ENCODE measurements at regions not wholly inside any gene's neighbourhood (a gene's known extent, or its start where the extent isn't known, plus 50 kb on each side); places are given as distances from the start of the nearest gene placed in this dataset.

DNA sequence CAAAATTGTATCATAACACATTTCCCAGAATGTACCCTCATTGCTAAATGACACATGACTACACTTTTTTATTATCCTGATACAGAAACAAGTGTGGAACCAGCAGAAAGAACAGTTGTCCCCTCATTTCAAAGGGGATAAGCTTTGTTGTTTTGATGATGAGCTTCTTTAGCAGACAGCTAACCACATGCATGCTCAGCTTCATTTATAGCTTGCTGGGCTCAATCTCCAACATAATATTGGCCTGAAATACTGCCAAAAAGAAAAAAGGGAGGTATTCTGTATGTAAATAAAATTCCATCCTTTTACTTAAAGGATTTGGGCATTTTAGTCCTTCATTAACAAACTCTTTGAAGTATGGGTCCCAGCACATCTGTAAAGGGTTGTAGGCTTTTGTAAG, 120.4 kb downstream of the SPATA31D1 start:
- no peaks in the 10 kb centered on the region for H3K9me3 ChIP-seq
- TF ChIP-seq, protein P1, sequence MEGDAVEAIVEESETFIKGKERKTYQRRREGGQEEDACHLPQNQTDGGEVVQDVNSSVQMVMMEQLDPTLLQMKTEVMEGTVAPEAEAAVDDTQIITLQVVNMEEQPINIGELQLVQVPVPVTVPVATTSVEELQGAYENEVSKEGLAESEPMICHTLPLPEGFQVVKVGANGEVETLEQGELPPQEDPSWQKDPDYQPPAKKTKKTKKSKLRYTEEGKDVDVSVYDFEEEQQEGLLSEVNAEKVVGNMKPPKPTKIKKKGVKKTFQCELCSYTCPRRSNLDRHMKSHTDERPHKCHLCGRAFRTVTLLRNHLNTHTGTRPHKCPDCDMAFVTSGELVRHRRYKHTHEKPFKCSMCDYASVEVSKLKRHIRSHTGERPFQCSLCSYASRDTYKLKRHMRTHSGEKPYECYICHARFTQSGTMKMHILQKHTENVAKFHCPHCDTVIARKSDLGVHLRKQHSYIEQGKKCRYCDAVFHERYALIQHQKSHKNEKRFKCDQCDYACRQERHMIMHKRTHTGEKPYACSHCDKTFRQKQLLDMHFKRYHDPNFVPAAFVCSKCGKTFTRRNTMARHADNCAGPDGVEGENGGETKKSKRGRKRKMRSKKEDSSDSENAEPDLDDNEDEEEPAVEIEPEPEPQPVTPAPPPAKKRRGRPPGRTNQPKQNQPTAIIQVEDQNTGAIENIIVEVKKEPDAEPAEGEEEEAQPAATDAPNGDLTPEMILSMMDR (IDR thresholded peaks at IDR 0.05) = no peak
- H3K4me1 ChIP-seq = no peaks in the 10 kb centered on the region
- DNase-seq (no peak), ATAC-seq (no peak)
- intact Hi-C loops (cut with DNase I) = no loop called here
- no peak overlapping the region for H3K27ac ChIP-seq
- no peak overlapping the region for H3K4me3 ChIP-seq
- no peaks in the 10 kb centered on the region for H3K36me3 ChIP-seq
- no peaks in the 10 kb centered on the region for H3K27me3 ChIP-seq

DNA sequence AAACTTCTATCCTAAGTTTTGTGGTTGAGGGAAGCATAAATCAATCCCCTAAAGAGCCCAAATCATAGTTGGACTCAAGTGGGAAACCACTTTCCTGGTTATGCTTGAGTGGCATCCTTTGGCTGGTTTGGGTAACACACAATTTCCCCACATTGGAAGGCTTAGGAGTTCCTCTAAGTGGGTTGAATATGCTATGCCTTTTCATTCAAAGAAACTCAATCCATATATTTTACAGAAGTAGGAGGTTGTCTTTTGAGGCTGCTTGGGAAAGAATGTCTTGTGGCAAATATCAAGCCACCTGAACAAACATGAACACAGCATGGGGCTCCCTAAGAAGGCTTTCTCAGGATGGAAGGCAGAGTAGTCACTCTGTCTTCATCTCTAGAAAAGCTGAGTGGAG, 121.1 kb downstream of the SPATA31D1 start:
- Histone ChIP-seq H3K9me3 (no peaks in the 10 kb centered on the region), H3K36me3 (no peaks in the 10 kb centered on the region), H3K27ac (no peak overlapping the region), H3K4me3 (no peak overlapping the region), H3K27me3 (no peaks in the 10 kb centered on the region), H3K4me1 (no peaks in the 10 kb centered on the region)
- intact Hi-C loops (cut with DNase I) = no loop called here
- DNase-seq (no peak), ATAC-seq (no peak)
- TF ChIP-seq, protein P1 (IDR thresholded peaks at IDR 0.05) = no peak

DNA sequence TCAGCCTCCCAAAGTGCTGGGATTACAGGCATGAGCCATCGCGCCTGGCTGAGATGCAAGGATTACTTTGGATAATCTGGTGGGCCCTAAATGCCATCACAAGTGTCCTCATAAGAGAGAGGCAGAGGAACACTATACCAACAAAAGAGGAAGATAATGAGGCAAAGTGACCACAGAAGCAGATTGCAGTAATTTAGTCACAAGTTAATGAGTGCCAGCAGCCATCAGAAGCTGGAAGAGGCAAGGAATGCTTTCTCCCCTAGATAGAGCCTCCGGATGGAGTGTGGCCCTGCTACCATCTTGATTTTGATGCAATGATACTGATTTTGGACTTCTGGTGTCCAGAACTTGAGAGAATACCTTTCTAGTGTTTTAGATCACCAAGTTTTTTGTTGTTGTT, 122.3 kb downstream of the SPATA31D1 start:
- Histone ChIP-seq H3K27me3 (no peaks in the 10 kb centered on the region), H3K9me3 (no peaks in the 10 kb centered on the region), H3K4me3 (no peak overlapping the region), H3K4me1 (peaks cover 0 to under 1% (median 0%) of the 10 kb centered on the region in 9 donors), H3K36me3 (no peaks in the 10 kb centered on the region), H3K27ac (no peak overlapping the region)
- TF ChIP-seq, protein P1 (IDR thresholded peaks at IDR 0.05) = no peak
- ATAC-seq (no peak), DNase-seq (no peak)
- intact Hi-C loops (cut with DNase I) = no loop called here
- 94 to 95% methylated on average over 3 of the region's 3 CpGs for WGBS, 2 donors

- Histone ChIP-seq H3K36me3 (no peaks in the 10 kb centered on the region), H3K4me1 (peaks cover 0 to 6% (median 0%) of the 10 kb centered on the region in 9 donors), H3K27ac (no peak overlapping the region), H3K4me3 (no peak overlapping the region), H3K9me3 (no peaks in the 10 kb centered on the region), H3K27me3 (no peaks in the 10 kb centered on the region)
- 62 to 65% methylated on average over 1 of the region's 1 CpG for WGBS, 2 donors
- ATAC-seq (no peak), DNase-seq (no peak)
- TF ChIP-seq, protein P1 (IDR thresholded peaks at IDR 0.05) = no peak
- intact Hi-C loops (cut with DNase I) = no loop called here
Measured at GRCh38 chr9:82115331-82115730, 126.8 kb downstream of the SPATA31D1 start.

- 87 to 94% methylated on average over 4 of the region's 4 CpGs for WGBS, 2 donors
- Histone ChIP-seq H3K27ac (no peak overlapping the region), H3K27me3 (no peaks in the 10 kb centered on the region), H3K4me1 (peaks cover 0 to 6% (median 0%) of the 10 kb centered on the region in 9 donors), H3K4me3 (no peak overlapping the region), H3K9me3 (no peaks in the 10 kb centered on the region), H3K36me3 (no peaks in the 10 kb centered on the region)
- peak in 1 of 8 donors; percentile 5 for ATAC-seq
- no peak for DNase-seq
- intact Hi-C loops (cut with DNase I) = no loop called here
- TF ChIP-seq, protein P1 (IDR thresholded peaks at IDR 0.05) = no peak
Measured at GRCh38 chr9:82115900-82116299, 127.3 kb downstream of the SPATA31D1 start.

Data from heart right ventricle (tissue), 16 donors.